ENCODE measurements at regions not wholly inside any gene's neighbourhood (a gene's known extent, or its start where the extent isn't known, plus 50 kb on each side); places are given as distances from the start of the nearest gene placed in this dataset.
"Not testable (repeated sequence)": the region's sequence is repeated elsewhere in the genome, so short reads cannot be mapped to it uniquely, and the experiment has no call there.

- Histone ChIP-seq H3K27ac (ENCODE audit: low read length) (no peak overlapping the region), H3K4me1 (ENCODE audit: control insufficient read depth, insufficient read depth, low read length) (no peaks in the 10 kb centered on the region), H3K36me3 (ENCODE audit: control insufficient read depth, insufficient read depth, low read length) (no peaks in the 10 kb centered on the region), H3K27me3 (ENCODE audit: control insufficient read depth, insufficient read depth, low read length) (no peaks in the 10 kb centered on the region), H3K4me3 (ENCODE audit: low read length) (no peak overlapping the region), H3K9me3 (ENCODE audit: control insufficient read depth, insufficient read depth, low read length) (no peaks in the 10 kb centered on the region)
- DNase-seq (no peak), ATAC-seq (no peak)
- Mint-ChIP-seq H3K27ac (no peak overlapping the region), H3K9me3 (no peaks in the 10 kb centered on the region), H3K4me3 (no peak overlapping the region), H3K36me3 (no peaks in the 10 kb centered on the region), H3K27me3 (ENCODE audit: low read depth in 2 of 2) (peaks cover 8 to 31% of the 10 kb centered on the region in 2 donors), H3K4me1 (no peaks in the 10 kb centered on the region)
- no peak for TF ChIP-seq CTCF (IDR thresholded peaks at IDR 0.05)
- 91% methylated on average over 8 of the region's 8 CpGs for WGBS (ENCODE audit: insufficient coverage)
- intact Hi-C loops (cut with micrococcal nuclease) = no loop called here
Observed at GRCh38 chr2:234794866-234795265, 157.0 kb upstream of the SH3BP4 start.

GRCh38 chr2:234793212-234793785 is 158.5 kb upstream of the SH3BP4 start:
- H3K4me3 Mint-ChIP-seq = no peak overlapping the region

GRCh38 chr2:234792621-234793022 is 159.2 kb upstream of the SH3BP4 start:
- H3K36me3 ChIP-seq (ENCODE audit: control insufficient read depth, insufficient read depth, low read length) = no peaks in the 10 kb centered on the region
- H3K27me3 ChIP-seq (ENCODE audit: control insufficient read depth, insufficient read depth, low read length) = no peaks in the 10 kb centered on the region
- H3K27ac ChIP-seq (ENCODE audit: low read length) = no peak overlapping the region
- H3K27me3 Mint-ChIP-seq (ENCODE audit: low read depth in 2 of 2) = peaks cover 10 to 24% of the 10 kb centered on the region in 2 donors
- TF ChIP-seq CTCF (IDR thresholded peaks at IDR 0.05) = no peak
- WGBS (ENCODE audit: insufficient coverage) = 93% methylated on average over 18 of the region's 18 CpGs
- H3K4me1 ChIP-seq (ENCODE audit: control insufficient read depth, insufficient read depth, low read length) = no peaks in the 10 kb centered on the region
- no peaks in the 10 kb centered on the region for H3K36me3 Mint-ChIP-seq
- H3K9me3 Mint-ChIP-seq = no peaks in the 10 kb centered on the region
- no peaks in the 10 kb centered on the region for H3K4me1 Mint-ChIP-seq
- no peak overlapping the region for H3K27ac Mint-ChIP-seq
- no peaks in the 10 kb centered on the region for H3K9me3 ChIP-seq (ENCODE audit: control insufficient read depth, insufficient read depth, low read length)
- intact Hi-C loops (cut with micrococcal nuclease) = no loop called here
- no peak overlapping the region for H3K4me3 Mint-ChIP-seq
- DNase-seq (no peak), ATAC-seq (no peak)
- H3K4me3 ChIP-seq (ENCODE audit: low read length) = no peak overlapping the region

More at GRCh38 chr2:234793212-234793785, 158.5 kb upstream of the SH3BP4 start:
- no peaks in the 10 kb centered on the region for H3K36me3 Mint-ChIP-seq
- no peak for TF ChIP-seq CTCF (IDR thresholded peaks at IDR 0.05)
- no peak overlapping the region for H3K27ac Mint-ChIP-seq
- no peaks in the 10 kb centered on the region for H3K36me3 ChIP-seq (ENCODE audit: control insufficient read depth, insufficient read depth, low read length)
- 86% methylated on average over 7 of the region's 8 CpGs for WGBS (ENCODE audit: insufficient coverage)
- no peaks in the 10 kb centered on the region for H3K9me3 Mint-ChIP-seq
- no peak overlapping the region for H3K4me3 ChIP-seq (ENCODE audit: low read length)
- no peaks in the 10 kb centered on the region for H3K4me1 Mint-ChIP-seq
- no peaks in the 10 kb centered on the region for H3K9me3 ChIP-seq (ENCODE audit: control insufficient read depth, insufficient read depth, low read length)
- intact Hi-C loops (cut with micrococcal nuclease) = no loop called here
- no peaks in the 10 kb centered on the region for H3K27me3 ChIP-seq (ENCODE audit: control insufficient read depth, insufficient read depth, low read length)
- H3K27me3 Mint-ChIP-seq (ENCODE audit: low read depth in 2 of 2) = peaks cover 10 to 30% of the 10 kb centered on the region in 2 donors
- no peak for ATAC-seq
- DNase-seq = no peak
- H3K4me1 ChIP-seq (ENCODE audit: control insufficient read depth, insufficient read depth, low read length) = no peaks in the 10 kb centered on the region
- no peak overlapping the region for H3K27ac ChIP-seq (ENCODE audit: low read length)

- H3K27ac Mint-ChIP-seq; H3K27ac ChIP-seq (ENCODE audit: low read length); H3K9me3 ChIP-seq (ENCODE audit: control insufficient read depth, insufficient read depth, low read length); H3K27me3 ChIP-seq (ENCODE audit: control insufficient read depth, insufficient read depth, low read length); H3K4me3 Mint-ChIP-seq; H3K9me3 Mint-ChIP-seq; ATAC-seq; H3K36me3 ChIP-seq (ENCODE audit: control insufficient read depth, insufficient read depth, low read length); intact Hi-C loops (cut with micrococcal nuclease); H3K4me1 ChIP-seq (ENCODE audit: control insufficient read depth, insufficient read depth, low read length); DNase-seq; H3K4me1 Mint-ChIP-seq; H3K36me3 Mint-ChIP-seq; H3K4me3 ChIP-seq (ENCODE audit: low read length): not testable (repeated sequence)
- 91% methylated on average over 8 of the region's 8 CpGs for WGBS (ENCODE audit: insufficient coverage)
- H3K27me3 Mint-ChIP-seq (ENCODE audit: low read depth in 2 of 2) = peaks cover 10 to 18% of the 10 kb centered on the region in 2 donors
Observed at GRCh38 chr2:234792096-234792495, 159.7 kb upstream of the SH3BP4 start.

All from natural killer cell (primary cell).